ENCODE measurements at regions not wholly inside any gene's neighbourhood (a gene's known extent, or its start where the extent isn't known, plus 50 kb on each side); places are given as distances from the start of the nearest gene placed in this dataset.
"Not testable (repeated sequence)": the region's sequence is repeated elsewhere in the genome, so short reads cannot be mapped to it uniquely, and the experiment has no call there.

GRCh38 chr4:121616449-121616848 is 80.3 kb downstream of the ANXA5 start:
- not testable (repeated sequence) for DNase-seq

DNA sequence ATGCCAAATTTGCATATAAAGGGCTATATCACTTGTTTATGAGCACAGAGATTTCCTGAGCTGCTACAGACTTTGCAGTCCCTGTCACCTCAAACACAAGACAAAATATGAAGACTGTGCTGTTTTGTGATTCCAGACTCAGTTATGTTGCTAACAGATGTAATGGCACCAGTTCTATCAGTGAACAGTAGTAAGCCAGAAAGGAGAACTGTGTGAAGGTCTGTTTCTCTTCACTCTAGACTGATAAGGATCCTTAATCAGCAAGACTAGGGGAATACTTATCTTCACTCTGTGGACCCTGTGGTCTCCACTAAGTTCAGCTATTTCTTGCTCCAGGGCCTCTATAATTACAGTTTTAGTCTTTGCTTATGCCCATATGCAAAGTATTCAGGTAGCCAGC is 82.7 kb downstream of the ANXA5 start:
- no peak for DNase-seq

GRCh38 chr4:121599049-121599448 is 97.7 kb downstream of the ANXA5 start:
- DNase-seq = no peak

GRCh38 chr4:121597346-121597934 is 99.3 kb downstream of the ANXA5 start:
- peak; percentile 25 for DNase-seq

DNA sequence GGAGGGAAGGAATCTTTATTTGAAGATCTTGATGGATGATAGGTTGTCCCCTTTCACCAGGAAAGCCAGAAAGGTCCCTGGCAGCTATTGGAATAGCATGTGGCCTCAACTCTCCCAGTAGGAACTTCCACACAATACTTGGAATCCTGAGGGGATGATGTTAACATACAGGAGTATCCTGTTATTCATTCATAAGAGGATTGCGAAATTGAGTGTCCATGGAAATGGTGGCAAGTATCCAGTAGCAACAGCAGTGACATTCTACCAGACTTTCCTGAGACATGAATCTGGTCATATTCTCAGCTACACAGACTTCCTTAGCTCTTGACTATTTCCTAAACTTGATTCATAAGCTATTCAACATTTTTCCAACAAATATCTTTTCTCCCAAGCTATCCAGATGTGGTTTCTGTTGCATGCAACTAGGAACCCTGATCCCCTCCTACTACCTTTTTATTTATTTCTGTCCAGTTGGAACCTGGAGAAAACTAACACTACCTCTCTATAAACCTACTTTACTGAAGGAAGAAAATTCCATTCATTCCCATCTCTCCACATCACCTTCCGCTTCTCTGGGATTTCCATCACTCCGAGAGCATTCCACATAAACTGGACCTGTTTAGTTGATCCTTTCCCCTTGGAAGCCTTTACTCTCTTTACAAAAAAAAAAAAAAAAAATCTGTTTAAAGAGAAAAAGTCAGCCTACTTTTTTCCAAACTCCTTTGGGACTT is 101.8 kb downstream of the ANXA5 start:
- DNase-seq = no peak

DNA sequence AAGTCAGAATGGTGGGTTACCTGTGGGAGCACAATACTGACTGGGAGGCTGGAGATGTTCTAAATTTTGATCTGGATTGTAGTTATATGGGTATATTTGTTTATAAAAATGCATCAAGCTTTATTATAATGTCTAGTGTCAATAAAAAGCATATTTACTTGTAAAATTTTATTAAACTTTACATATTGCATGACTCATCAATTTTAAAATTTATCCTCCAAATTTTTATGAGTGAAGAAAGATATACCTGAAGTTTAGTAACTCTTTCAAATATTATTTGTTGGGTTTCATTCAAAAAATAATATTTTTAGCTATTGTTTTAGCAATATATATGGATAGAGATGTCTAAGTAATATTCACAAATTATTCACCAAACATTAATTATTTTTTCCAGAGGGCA is 103.0 kb downstream of the ANXA5 start:
- DNase-seq = no peak

- not testable (repeated sequence) for DNase-seq
These were observed 104.5 kb downstream of the ANXA5 start for GRCh38 chr4:121592257-121592656.

DNA sequence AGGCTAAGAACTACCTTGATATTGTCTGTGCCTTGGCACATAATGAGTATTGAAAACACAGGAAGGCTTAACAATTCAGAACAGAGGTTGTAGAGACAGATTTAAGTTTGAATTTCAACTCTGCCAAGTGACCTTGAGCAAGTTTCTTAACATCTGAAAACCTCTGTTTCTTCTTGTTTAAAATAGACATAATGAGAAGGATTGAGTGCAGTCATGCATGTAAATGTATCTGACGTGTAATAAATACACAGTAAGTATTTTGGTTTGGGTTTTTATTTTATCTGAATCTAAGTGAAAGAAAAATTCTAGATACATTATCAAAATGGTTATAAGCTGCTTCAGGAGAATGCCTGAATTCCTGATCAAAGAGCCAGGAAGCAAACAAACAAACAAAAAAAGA is 111.9 kb downstream of the ANXA5 start:
- no peak for DNase-seq

DNA sequence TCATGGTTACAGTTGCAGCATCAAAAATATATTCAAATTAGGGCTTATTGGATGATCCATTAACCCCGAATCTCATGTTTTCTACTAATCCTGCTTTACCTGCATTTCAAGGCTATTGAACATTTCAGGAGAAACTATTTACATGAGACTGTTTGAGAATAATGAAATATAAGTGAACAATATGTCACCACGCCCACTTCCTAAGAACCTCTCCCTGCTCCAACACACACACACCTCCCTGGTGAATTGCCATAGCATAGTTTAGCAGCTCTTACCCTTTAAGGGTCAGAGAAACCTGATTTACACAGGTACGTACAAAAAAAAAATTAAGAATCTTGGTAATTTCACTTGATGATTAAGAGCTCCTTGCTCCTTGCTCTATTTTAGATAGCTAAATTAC is 113.4 kb downstream of the ANXA5 start:
- no peak for DNase-seq

- no peak for DNase-seq
These were observed 114.5 kb downstream of the ANXA5 start for GRCh38 chr4:121582296-121582695.

DNA sequence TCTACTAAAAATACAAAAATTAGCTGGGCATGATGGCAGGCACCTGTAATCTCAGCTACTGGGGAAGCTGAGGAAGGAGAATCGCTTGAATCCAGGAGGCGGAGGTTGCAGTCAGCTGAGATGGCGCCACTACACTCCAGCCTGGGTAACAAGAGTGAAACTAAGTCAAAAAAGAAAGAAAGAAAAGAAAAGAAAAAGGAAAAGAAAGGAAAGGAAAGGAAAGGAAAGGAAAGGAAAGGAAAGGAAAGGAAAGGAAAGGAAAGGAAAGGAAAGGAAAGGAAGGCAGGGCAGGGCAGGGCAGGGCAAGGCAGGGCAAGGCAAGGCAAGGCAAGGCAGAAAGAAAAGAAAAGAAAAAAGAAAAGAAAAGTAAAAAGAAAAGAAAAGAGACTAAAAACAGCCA is 121.4 kb downstream of the ANXA5 start:
- not testable (repeated sequence) for DNase-seq

DNA sequence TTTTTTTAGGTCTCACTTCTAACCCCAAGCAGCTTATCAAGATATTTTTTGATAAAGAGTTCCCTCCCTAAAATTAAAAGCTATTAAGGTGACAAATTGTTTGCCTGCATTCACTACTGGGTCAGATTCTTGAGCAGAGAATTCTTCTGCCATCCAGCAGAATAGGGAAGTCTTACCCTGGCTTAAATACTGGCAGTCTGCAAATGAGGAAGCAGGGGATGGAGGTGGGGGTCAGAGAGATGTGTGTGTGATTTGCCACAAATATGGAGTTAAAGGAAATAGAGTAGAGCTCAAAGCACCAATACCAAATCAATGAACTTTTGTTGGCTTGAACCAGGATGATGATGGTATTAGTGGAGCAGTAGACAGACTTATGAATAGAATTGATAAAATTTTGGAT is 122.2 kb downstream of the ANXA5 start:
- DNase-seq = no peak

- no peak for DNase-seq
These were observed 129.0 kb downstream of the ANXA5 start for GRCh38 chr4:121567748-121568147.

DNA sequence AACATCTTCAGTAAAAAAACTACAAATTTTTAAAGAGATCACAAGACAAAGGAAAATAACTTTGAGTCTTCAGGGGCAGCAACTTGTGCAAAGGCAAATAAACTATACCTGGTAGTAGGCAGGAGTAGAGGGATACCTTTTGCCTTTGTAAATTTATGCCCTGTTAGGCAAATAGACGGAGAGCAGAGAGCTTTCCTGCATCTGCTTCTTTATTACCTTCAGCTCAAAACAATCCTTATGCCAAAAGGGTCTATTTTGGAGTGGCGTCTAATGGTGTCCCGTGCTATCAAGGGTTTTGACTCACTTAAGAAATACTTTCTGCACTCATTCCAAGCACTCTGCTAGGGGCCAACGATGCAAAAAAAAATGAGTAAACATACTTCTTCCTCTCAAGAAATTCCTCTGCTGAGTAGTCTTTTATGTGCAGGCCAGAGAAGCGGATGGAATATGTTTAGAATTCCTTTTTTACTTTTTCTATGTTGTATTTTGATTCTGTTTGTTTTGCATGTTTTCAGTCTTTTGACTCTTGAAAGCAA is 131.9 kb downstream of the ANXA5 start:
- no peak for DNase-seq

- no peak for DNase-seq
These were observed 134.0 kb downstream of the ANXA5 start for GRCh38 chr4:121562811-121563210.

GRCh38 chr4:121555315-121556107 is 141.3 kb downstream of the ANXA5 start:
- DNase-seq = no peak

DNA sequence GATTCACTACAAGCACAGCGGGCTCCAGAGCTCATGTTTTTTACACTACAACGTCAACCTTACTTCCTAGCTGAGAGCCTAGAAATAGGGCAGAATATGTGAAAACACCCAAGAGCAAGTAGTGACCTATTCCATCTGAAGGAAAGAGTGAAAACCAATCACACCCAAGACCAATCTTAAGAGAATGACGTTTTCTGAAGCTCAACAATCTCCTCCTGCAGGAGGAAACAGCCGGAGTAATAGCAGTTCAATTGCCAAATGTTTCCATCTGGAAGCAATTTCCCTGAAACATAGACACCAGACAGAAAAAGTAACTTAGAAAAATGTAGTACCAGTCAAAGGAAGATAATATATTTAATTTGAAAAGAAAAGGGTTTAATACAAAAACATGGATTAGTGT is 142.4 kb downstream of the ANXA5 start:
- DNase-seq = no peak

GRCh38 chr4:121551881-121552280 is 144.9 kb downstream of the ANXA5 start:
- no peak for DNase-seq

GRCh38 chr4:121551271-121551670 is 145.5 kb downstream of the ANXA5 start:
- DNase-seq = no peak

DNA sequence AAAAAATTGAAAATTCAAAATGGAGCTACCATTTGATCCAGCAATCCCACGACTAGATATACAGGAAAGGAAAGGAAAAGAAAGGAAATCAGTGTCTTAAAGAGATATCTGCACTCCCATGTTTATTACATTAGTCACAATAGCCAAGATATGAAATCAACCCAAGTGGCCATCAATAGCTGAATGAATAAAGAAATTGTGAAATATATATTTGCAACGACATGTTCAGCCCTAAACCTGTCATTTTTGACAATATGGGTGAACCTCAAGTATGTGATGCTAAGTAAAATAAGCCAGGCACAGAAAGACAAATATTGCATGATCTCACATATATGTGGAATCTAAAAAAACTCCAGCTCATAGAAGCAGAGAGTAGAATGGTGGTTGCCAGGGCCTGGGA is 155.1 kb downstream of the ANXA5 start:
- DNase-seq = no peak

DNA sequence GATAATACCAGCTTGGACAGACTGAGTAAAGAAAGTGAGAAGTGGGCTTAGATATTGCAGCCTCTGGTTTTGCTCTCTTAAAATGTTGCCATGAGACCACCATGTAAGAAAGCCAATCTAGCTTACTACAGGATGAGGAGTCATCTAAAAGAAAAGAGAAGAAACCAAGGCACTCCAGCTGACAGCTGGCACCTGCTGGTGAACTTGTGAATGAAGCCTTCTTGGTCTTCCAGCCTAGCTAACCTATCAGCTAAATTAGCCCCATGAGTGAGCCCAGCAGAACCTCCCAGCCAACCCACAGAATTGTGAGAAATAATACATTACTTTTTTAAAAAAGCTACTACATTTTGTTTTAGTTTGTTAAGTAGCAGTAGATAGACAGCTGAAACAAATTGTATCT is 154.5 kb upstream of the QRFPR start:
- DNase-seq = no peak

GRCh38 chr4:121534187-121534586 is 153.4 kb upstream of the QRFPR start:
- no peak for DNase-seq

DNA sequence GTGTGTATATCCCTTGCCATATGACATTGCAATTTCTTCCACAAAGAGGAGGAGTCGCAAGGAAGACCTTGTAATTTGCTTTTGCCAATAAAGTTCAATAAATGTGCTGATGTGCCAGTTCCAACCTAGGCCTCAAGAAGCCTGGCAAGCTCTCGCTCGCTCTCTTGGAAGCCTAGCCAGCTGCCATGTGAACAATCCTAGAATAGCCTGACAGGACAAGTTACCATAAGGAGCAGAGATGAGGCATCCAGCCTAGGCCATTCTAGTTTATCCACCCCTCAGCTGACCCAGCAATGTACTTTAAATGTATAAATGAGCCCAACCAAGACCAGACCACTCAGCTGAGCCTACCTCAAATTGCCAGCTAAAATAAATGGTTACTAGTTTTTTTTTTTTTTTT is 145.7 kb upstream of the QRFPR start:
- DNase-seq = no peak
